AG09319 (cell line): ENCODE measurements at regions not wholly inside any gene's neighbourhood (a gene's known extent, or its start where the extent isn't known, plus 50 kb on each side); places are given as distances from the start of the nearest gene placed in this dataset.

ENCODE experiments used
- DNase-seq: peaks from one replicate; pipeline ENCODE4 v3.0.0-alpha.2; 2010; ENCODE audit warnings: low read depth; ENCODE audit errors: extremely low read depth
- TF ChIP-seq, protein P1 (sequence below): IDR thresholded peaks from 2 replicates; pipeline ENCODE4 v1.5.1; 2011; ENCODE audit warnings: low read depth, mild to moderate bottlenecking, inconsistent platforms, low read length, moderate library complexity

DNA sequence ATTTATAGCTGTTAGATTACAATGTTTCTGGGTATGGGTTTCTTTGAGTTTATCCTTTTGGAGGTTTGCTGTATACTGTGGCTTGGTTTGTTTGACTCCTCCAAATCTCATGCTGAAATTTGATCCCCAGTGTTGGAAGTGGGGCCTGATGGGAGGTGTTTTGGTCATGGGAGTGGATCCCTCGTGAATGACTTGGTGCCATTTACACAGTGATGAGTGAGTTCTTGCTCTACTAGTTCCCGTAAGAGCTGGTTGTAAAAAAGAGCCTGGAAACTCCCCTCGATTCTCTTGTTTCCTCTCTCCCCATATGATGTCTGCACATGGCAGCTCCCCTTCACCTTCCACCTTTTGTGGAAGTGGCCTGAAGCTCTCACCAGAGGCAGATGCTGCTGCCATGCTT lies 324.1 kb downstream of the C7orf25 start:
- TF ChIP-seq, protein P1, sequence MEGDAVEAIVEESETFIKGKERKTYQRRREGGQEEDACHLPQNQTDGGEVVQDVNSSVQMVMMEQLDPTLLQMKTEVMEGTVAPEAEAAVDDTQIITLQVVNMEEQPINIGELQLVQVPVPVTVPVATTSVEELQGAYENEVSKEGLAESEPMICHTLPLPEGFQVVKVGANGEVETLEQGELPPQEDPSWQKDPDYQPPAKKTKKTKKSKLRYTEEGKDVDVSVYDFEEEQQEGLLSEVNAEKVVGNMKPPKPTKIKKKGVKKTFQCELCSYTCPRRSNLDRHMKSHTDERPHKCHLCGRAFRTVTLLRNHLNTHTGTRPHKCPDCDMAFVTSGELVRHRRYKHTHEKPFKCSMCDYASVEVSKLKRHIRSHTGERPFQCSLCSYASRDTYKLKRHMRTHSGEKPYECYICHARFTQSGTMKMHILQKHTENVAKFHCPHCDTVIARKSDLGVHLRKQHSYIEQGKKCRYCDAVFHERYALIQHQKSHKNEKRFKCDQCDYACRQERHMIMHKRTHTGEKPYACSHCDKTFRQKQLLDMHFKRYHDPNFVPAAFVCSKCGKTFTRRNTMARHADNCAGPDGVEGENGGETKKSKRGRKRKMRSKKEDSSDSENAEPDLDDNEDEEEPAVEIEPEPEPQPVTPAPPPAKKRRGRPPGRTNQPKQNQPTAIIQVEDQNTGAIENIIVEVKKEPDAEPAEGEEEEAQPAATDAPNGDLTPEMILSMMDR = no peak

DNA sequence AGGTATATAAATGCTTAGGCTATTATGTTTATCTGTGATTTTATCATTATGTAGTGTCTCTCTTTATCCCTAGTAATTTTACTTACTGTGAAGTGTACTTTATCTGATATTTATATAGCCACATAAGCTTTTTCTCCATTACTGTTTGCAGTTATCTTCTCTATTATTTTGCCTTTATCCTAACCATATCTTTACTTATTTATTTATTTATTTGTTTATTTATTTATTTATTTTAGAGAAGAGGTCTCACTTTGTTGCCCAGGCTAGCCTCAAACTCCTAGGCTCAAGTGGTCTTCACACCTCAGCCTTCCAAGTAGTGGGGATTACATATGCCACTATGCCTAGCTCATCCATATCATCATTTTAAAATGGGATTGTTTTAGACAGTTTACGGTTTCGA lies 331.8 kb downstream of the C7orf25 start:
- DNase-seq = no peak
- TF ChIP-seq, protein P1 = no peak

More for the DNA sequence above, 324.1 kb downstream of the C7orf25 start:
- DNase-seq = no peak

DNA sequence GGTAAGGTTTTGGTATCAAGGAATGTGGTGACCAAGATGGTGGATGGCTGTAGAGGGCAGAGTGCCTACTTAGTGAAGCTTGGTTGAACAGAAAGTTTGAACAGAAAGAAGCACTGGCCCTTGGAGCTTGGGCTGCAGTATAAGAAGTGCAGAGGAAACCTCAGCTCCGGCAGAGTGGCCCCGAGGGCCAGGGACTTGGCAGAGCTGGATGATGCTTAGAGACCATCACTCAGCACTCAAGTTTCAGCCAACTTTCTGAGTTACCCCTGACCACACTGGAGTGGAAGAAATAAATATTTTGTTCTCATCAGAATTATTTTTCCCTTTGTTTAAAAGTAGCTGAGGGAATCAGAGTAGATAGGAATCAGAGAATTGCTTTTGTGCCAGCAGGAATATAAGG lies 336.7 kb downstream of the C7orf25 start:
- DNase-seq = no peak
- TF ChIP-seq, protein P1 = no peak

DNA sequence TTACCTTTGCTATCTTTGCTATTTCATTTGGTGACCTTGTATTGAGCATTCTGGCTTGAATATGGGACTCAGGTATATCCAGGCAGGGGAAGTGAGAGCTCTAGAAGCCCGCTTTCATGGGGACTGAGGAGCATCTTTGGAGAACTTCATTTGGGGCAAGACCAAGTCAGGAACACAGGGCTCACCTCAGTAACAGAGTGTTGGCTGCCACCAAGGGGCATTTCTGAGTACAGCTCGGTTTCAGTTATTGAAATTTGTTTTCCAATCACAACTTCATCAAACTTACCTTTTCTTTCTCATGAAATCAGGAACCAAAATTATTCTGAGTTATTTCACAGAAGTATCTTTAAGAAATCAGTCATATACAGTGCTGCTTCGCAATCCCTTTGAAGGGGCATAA lies 337.2 kb downstream of the C7orf25 start:
- DNase-seq = no peak

DNA sequence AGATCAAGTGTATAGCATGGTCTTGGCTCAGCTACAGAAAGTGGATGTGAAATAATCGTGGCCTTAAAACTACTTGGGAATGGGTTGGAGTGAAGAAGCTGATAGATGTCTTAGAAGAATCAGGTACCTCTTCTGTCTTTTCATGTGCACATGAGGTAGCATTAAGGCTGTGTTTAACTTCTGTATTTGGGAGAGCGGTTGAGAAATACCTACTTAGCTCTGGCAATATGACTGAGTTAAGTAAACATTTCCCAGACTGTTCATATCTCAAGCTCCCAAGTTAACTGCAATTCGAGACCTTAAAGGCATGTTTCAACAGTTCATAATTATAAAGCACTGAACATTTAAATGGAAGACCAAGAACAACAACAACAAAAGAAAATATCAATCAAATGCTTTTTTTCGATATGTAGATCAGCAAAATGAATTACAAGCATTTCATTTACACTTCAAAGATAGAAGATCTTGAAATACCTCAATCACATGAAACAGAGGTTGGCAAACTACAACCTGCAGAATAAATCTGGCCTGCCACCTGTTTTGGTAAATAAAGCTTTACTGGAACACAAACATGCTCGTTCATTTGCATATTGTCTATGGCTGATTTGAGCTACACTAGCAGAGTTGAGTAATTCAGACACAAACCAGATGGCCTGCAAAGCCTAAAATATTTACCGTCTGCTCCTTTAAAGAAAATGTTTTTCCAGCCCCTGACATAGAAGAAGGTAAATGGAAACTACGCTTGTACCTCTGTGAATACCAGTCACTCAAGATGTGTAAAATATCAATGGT lies 337.1 kb upstream of the GLI3 start:
- peak; percentile 12 for DNase-seq
- TF ChIP-seq, protein P1 = no peak

More for the DNA sequence above, 337.2 kb downstream of the C7orf25 start:
- TF ChIP-seq, protein P1 = peak; percentile 32; the same call in 1 of the 2 replicates

DNA sequence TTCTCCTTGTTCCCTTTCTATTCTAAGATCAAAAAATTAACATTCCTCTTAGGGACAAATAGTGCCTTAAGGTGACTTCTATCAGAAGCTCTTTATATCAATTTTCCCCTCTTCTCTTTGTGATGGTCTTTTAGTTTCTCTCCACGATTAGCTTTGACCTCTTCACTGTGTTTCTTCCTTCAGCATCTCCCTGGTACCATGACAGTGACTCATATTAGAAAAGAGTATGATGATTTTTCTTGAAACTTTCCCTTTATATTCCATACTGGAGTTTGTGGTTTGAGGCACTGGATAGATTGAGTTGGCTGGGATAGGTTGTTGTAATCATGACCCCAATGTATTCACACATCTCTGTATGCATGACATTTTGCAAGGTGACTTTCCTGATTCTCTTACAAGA lies 335.6 kb upstream of the GLI3 start:
- TF ChIP-seq, protein P1 = no peak
- DNase-seq = no peak

DNA sequence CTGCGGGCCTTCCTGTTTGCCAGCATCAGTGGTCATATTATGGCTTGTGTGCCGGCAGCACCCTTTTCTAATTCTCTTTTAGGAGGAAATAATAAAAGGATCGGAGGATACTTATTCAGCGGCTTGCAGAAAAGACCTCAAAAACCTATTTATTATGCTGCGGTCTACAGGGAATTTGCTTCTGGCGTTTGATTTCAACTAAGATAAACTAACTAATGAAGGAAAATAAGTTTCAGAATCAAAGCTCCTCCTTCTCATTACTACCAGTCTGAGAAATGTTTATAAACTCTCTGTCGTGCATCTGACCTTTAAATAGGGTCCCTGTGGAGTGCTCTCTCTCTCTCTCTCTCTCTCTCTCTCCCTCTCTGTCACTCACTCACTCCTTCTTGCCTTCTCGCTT lies 335.0 kb upstream of the GLI3 start:
- peak; percentile 19 for DNase-seq
- TF ChIP-seq, protein P1 = no peak
